ENCODE measurements at regions not wholly inside any gene's neighbourhood (a gene's known extent, or its start where the extent isn't known, plus 50 kb on each side); places are given as distances from the start of the nearest gene placed in this dataset.

DNA sequence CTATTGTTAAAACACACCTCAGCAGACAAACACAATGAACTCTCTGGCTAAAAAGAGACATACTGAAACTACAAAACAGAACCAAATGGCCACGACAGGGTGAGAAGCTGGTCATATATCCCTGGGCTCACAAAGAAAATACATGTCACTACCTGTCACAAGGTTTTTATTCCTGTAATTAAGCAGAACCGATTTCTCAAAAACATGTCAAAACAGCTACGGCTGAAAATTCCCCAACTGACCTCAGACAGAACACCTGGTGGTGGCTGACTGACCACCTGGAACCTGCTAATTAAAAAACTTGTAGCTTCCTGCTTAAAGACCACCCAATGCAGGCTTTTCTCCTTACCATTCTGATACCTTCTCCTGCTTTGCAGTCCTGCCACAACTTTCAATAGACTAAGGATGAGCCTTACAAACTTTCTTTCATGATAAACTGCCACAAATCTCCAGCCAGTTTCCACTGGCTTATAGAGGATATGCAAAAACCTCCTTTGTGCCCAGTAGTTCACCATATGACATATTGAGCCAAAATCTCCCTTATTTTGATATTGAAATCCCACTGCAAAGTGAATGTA is 571.9 kb downstream of the SPOCK3 start:
- TF ChIP-seq KDM1A (IDR thresholded peaks at IDR 0.05; ENCODE audit: borderline replicate concordance, low read length) (no peak), SRF (IDR thresholded peaks at IDR 0.05; ENCODE audit: low read depth, low read length) (no peak), POLR2AphosphoS5 (IDR thresholded peaks at IDR 0.05; ENCODE audit: low read depth, low read length) (no peak), POLR2A (IDR thresholded peaks at IDR 0.05; ENCODE audit: control extremely low read depth in 1 of 2, low read depth in 2 of 2, low read length in 2 of 2) (no peak), EP300 (IDR thresholded peaks at IDR 0.05; ENCODE audit: borderline replicate concordance in 1 of 2, low read depth in 2 of 2, low read length in 2 of 2) (no peak)
- TF ChIP-seq, protein P1, sequence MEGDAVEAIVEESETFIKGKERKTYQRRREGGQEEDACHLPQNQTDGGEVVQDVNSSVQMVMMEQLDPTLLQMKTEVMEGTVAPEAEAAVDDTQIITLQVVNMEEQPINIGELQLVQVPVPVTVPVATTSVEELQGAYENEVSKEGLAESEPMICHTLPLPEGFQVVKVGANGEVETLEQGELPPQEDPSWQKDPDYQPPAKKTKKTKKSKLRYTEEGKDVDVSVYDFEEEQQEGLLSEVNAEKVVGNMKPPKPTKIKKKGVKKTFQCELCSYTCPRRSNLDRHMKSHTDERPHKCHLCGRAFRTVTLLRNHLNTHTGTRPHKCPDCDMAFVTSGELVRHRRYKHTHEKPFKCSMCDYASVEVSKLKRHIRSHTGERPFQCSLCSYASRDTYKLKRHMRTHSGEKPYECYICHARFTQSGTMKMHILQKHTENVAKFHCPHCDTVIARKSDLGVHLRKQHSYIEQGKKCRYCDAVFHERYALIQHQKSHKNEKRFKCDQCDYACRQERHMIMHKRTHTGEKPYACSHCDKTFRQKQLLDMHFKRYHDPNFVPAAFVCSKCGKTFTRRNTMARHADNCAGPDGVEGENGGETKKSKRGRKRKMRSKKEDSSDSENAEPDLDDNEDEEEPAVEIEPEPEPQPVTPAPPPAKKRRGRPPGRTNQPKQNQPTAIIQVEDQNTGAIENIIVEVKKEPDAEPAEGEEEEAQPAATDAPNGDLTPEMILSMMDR (IDR thresholded peaks at IDR 0.05; ENCODE audit: control extremely low read depth in 1 of 3, insufficient read depth in 1 of 3, low read depth in 1 of 3, low read length in 3 of 3), result no peak
